K562 (cell line): ENCODE measurements at regions not wholly inside any gene's neighbourhood (a gene's known extent, or its start where the extent isn't known, plus 50 kb on each side); places are given as distances from the start of the nearest gene placed in this dataset.

Source experiments
- DIDO1 ChIP-seq: fragments of 450-650 bp; IDR thresholded peaks from 2 replicates; pipeline ENCODE4 v1.6.1; 2016; ENCODE audit warnings: low read depth, missing biosample characterization, missing genetic modification characterization
- EHMT2 ChIP-seq: fragments of 450-650 bp; IDR thresholded peaks from 2 replicates; pipeline ENCODE4 v1.6.1; 2018; ENCODE audit warnings: antibody characterized with exemption
- KLF6 ChIP-seq: fragments of 250-450 bp; sonication (Bioruptor Pico); IDR thresholded peaks from 2 replicates; pipeline ENCODE4 v1.4.0; 2020; ENCODE audit warnings: mild to moderate bottlenecking, moderate library complexity, borderline replicate concordance
- RNF2 ChIP-seq: sonication (generic); IDR thresholded peaks from 2 replicates; pipeline ENCODE4 v1.6.1; 2016
- ZKSCAN3 ChIP-seq: fragments of 250-450 bp; sonication (Bioruptor Pico); IDR thresholded peaks from 2 replicates; pipeline ENCODE4 v1.4.0; 2020
- ZNF175 ChIP-seq: fragments of 200-800 bp; sonication (Bioruptor generic); IDR thresholded peaks from 2 replicates; pipeline ENCODE4 v1.6.1; 2016; ENCODE audit warnings: low read depth, mild to moderate bottlenecking, missing genetic modification characterization, missing compliant biosample characterization
- ZNF407 ChIP-seq: fragments of 450-650 bp; IDR thresholded peaks from 2 replicates; pipeline ENCODE4 v1.6.1; 2016; ENCODE audit warnings: low read depth
- ZNF609 ChIP-seq: sonication (generic); formaldehyde crosslinking; IDR thresholded peaks from 2 replicates; pipeline ENCODE4 v1.8.1; 2023; ENCODE audit warnings: missing genetic modification reagents, mild to moderate bottlenecking, borderline replicate concordance
- ZNF75A ChIP-seq: fragments of 450-650 bp; formaldehyde crosslinking; IDR thresholded peaks from 2 replicates; pipeline ENCODE4 v1.4.0; 2020; ENCODE audit warnings: mild to moderate bottlenecking
- TF ChIP-seq, protein P1 (sequence below): sonication (generic); formaldehyde crosslinking; IDR thresholded peaks from 2 replicates; pipeline ENCODE4 v1.8.1; 2023; ENCODE audit warnings: mild to moderate bottlenecking, missing genetic modification reagents, moderate library complexity
- TF ChIP-seq, protein P2 (sequence below): fragments of 250-450 bp; sonication (Bioruptor Pico); IDR thresholded peaks from 2 replicates; pipeline ENCODE4 v1.4.0; 2020; ENCODE audit warnings: mild to moderate bottlenecking, moderate library complexity, borderline replicate concordance

DNA sequence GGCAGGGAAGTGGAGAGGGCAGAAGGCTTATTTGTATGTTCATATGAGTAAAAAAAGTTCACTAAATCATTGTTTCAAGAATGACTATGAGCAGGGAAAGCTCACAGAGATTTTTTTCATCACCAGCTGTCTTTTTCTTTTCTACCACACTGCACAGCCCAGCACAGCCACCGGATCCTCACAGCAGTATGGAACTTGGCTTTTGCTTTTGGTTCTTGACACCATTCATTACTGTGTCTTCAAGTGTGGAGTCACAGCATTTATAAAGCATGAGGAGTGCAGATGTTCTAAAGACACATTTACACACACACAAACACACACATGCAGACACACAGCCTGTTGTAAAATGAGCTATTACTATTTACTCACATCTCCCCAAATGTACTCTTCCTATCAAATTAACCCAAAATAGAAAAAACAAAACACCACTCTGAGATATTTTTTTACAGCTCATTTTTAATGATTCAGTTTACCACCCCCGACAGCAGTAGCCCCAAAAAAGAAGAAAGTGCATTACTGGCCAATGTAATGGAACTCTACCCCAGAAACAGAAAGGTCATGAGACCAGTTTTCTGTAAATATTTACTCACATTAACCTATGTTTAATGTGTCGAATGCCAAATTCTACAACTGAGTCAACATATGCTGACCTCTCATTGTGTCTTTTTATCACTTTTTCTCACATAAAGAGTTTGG is 60.5 kb downstream of the BTG1 start (continued):
- TF ChIP-seq ZNF407 = no peak
- TF ChIP-seq DIDO1 = no peak
- TF ChIP-seq, protein P1, sequence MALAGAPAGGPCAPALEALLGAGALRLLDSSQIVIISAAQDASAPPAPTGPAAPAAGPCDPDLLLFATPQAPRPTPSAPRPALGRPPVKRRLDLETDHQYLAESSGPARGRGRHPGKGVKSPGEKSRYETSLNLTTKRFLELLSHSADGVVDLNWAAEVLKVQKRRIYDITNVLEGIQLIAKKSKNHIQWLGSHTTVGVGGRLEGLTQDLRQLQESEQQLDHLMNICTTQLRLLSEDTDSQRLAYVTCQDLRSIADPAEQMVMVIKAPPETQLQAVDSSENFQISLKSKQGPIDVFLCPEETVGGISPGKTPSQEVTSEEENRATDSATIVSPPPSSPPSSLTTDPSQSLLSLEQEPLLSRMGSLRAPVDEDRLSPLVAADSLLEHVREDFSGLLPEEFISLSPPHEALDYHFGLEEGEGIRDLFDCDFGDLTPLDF (CRISPR knock-in tag) = no peak
- TF ChIP-seq ZNF75A (CRISPR knock-in tag) = no peak
- TF ChIP-seq ZKSCAN3 = no peak
- TF ChIP-seq ZNF609 = no peak
- no peak for TF ChIP-seq RNF2
- TF ChIP-seq, protein P2, sequence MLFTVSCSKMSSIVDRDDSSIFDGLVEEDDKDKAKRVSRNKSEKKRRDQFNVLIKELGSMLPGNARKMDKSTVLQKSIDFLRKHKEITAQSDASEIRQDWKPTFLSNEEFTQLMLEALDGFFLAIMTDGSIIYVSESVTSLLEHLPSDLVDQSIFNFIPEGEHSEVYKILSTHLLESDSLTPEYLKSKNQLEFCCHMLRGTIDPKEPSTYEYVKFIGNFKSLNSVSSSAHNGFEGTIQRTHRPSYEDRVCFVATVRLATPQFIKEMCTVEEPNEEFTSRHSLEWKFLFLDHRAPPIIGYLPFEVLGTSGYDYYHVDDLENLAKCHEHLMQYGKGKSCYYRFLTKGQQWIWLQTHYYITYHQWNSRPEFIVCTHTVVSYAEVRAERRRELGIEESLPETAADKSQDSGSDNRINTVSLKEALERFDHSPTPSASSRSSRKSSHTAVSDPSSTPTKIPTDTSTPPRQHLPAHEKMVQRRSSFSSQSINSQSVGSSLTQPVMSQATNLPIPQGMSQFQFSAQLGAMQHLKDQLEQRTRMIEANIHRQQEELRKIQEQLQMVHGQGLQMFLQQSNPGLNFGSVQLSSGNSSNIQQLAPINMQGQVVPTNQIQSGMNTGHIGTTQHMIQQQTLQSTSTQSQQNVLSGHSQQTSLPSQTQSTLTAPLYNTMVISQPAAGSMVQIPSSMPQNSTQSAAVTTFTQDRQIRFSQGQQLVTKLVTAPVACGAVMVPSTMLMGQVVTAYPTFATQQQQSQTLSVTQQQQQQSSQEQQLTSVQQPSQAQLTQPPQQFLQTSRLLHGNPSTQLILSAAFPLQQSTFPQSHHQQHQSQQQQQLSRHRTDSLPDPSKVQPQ = no peak
- no peak for TF ChIP-seq KLF6
- no peak for TF ChIP-seq EHMT2
- no peak for TF ChIP-seq ZNF175 (CRISPR knock-in tag)
